ENCODE measurements at regions not wholly inside any gene's neighbourhood (a gene's known extent, or its start where the extent isn't known, plus 50 kb on each side); places are given as distances from the start of the nearest gene placed in this dataset.

GRCh38 chr7:4613846-4614548 is 68.1 kb upstream of the FOXK1 start:
- H3K9me3 ChIP-seq (ENCODE audit: low read length), result no peaks in the 10 kb centered on the region
- no peak overlapping the region for H3K9ac ChIP-seq (ENCODE audit: low read length)
- TF ChIP-seq EZH2phosphoT487 (IDR thresholded peaks at IDR 0.05; ENCODE audit: borderline replicate concordance, low read length) (no peak), CTCF (conservative IDR thresholded peaks at IDR 0.05; ENCODE audit: low read depth, low read length) (no peak), EZH2 (IDR thresholded peaks at IDR 0.05; ENCODE audit: low read length, unreplicated experiment) (no peak)
- H3K4me2 ChIP-seq (ENCODE audit: low read length), result no peak overlapping the region
- H4K20me1 ChIP-seq (ENCODE audit: low read length), result no peaks in the 10 kb centered on the region
- no peak overlapping the region for H3K27ac ChIP-seq (ENCODE audit: low read length)
- H3K79me2 ChIP-seq (ENCODE audit: low read length), result no peaks in the 10 kb centered on the region
- H3K27me3 ChIP-seq (ENCODE audit: low read length), result no peaks in the 10 kb centered on the region
- DNase-seq (no peak), ATAC-seq (no peak)
- 0 out of 2 replicates have a peak, but pooled peaks cover 3% of the 10 kb centered on the region for H3K4me1 ChIP-seq (ENCODE audit: insufficient read depth, low read length)
- no peak overlapping the region for H3K4me3 ChIP-seq (ENCODE audit: low read length)
- H2AFZ ChIP-seq (ENCODE audit: low read length), result no peak overlapping the region
- no TSS peak for BruUV-seq (replicated peaks)
- intact Hi-C loops (cut with micrococcal nuclease), result no loop called here
- no peaks in the 10 kb centered on the region for H3F3A ChIP-seq (ENCODE audit: low read length, unreplicated experiment)
- no peaks in the 10 kb centered on the region for H3K36me3 ChIP-seq (ENCODE audit: low read depth, low read length)
- no peaks in the 10 kb centered on the region for H3K9me2 ChIP-seq (replicated peaks; ENCODE audit: low read length)
- CTCF ChIA-PET, result no interaction called here
- POLR2A ChIA-PET (ENCODE audit: unreplicated experiment), result no interaction called here

- CTCF ChIA-PET, result no interaction called here
- POLR2A ChIA-PET (ENCODE audit: unreplicated experiment), result no interaction called here
These were observed 66.0 kb upstream of the FOXK1 start for GRCh38 chr7:4616116-4616515.

More at GRCh38 chr7:4616116-4616515, 66.0 kb upstream of the FOXK1 start:
- Histone ChIP-seq H4K20me1 (ENCODE audit: low read length) (no peaks in the 10 kb centered on the region), H3K4me1 (ENCODE audit: insufficient read depth, low read length) (no peaks in the 10 kb centered on the region), H3K4me2 (ENCODE audit: low read length) (no peak overlapping the region), H2AFZ (ENCODE audit: low read length) (no peak overlapping the region), H3K79me2 (ENCODE audit: low read length) (no peaks in the 10 kb centered on the region), H3F3A (ENCODE audit: low read length, unreplicated experiment) (no peaks in the 10 kb centered on the region), H3K27me3 (ENCODE audit: low read length) (no peaks in the 10 kb centered on the region), H3K9ac (ENCODE audit: low read length) (no peak overlapping the region), H3K36me3 (ENCODE audit: low read depth, low read length) (no peaks in the 10 kb centered on the region), H3K9me3 (ENCODE audit: low read length) (no peaks in the 10 kb centered on the region), H3K27ac (ENCODE audit: low read length) (no peak overlapping the region), H3K4me3 (ENCODE audit: low read length) (no peak overlapping the region), H3K9me2 (replicated peaks; ENCODE audit: low read length) (no peaks in the 10 kb centered on the region)
- TF ChIP-seq CTCF (conservative IDR thresholded peaks at IDR 0.05; ENCODE audit: low read depth, low read length), result no peak
- no peak for TF ChIP-seq EZH2phosphoT487 (IDR thresholded peaks at IDR 0.05; ENCODE audit: borderline replicate concordance, low read length)
- no peak for TF ChIP-seq EZH2 (IDR thresholded peaks at IDR 0.05; ENCODE audit: low read length, unreplicated experiment)
- BruUV-seq (replicated peaks), result no TSS peak
- no peak for ATAC-seq
- DNase-seq, result no peak
- intact Hi-C loops (cut with micrococcal nuclease), result no loop called here
